A549 (cell line): ENCODE measurements at regions not wholly inside any gene's neighbourhood (a gene's known extent, or its start where the extent isn't known, plus 50 kb on each side); places are given as distances from the start of the nearest gene placed in this dataset.
"Not testable (repeated sequence)": the region's sequence is repeated elsewhere in the genome, so short reads cannot be mapped to it uniquely, and the experiment has no call there.

Experiments
- ATAC-seq, 2 experiments: fragments of 200-7000 bp in 1 of 2; fragments of >200 bp in 1 of 2; cut with Nextera tagmentation in 1 of 2; cut with Tn5 transposase in 1 of 2; 3 replicates each; pipeline versions ENCODE4 v1.8.0 to v1.9.1; 2018 to 2020; ENCODE audit warnings: mild to moderate bottlenecking in 1 of 2, moderate library complexity in 1 of 2
- CTCF ChIA-PET: fragments of 300-600 bp; sonication (Branson Sonifier 250); formaldehyde crosslinking; extraction: SDS; loops from one replicate; lab custom pipeline; 2021; ENCODE audit warnings: antibody characterized with exemption, inconsistent platforms; lab: Yijun Ruan, JAX
- POLR2A ChIA-PET: fragments of 350-600 bp; formaldehyde crosslinking; extraction: SDS; loops from one replicate; lab custom pipeline; 2021; ENCODE audit warnings: antibody characterized with exemption, inconsistent platforms; lab: Yijun Ruan, JAX
- DNase-seq, 2 experiments: peaks; one replicate each; pipeline versions ENCODE4 v3.0.0 to v3.0.0-alpha.2; 2011 to 2016; ENCODE audit warnings: low read depth in 1 of 2, low spot score in 1 of 2
- FAIRE-seq: peaks from 2 replicates; lab custom pipeline; 2011; peaks lifted over from hg19 to GRCh38; lab: Jason Lieb, UNC
- H3K27ac ChIP-seq, 2 experiments: fragments of >200 bp; sonication (Bioruptor Twin); formaldehyde crosslinking; 3 replicates each; pipeline ENCODE4 v1.5.1; 2016 to 2017
- H3K4me1 ChIP-seq: fragments of >200 bp; sonication (Bioruptor Twin); formaldehyde crosslinking; 3 replicates; pipeline ENCODE4 v1.6.1; 2016
- H3K4me2 ChIP-seq: fragments of >200 bp; sonication (Bioruptor Twin); formaldehyde crosslinking; 3 replicates; pipeline ENCODE4 v1.6.1; 2016
- H3K4me3 ChIP-seq: fragments of >200 bp; sonication (Bioruptor Twin); formaldehyde crosslinking; 3 replicates; pipeline ENCODE4 v1.5.1; 2016
- H3K9me3 ChIP-seq: fragments of >200 bp; sonication (Bioruptor Twin); formaldehyde crosslinking; 3 replicates; pipeline ENCODE4 v1.6.1; 2016
- ATOH8 ChIP-seq: fragments of 250-450 bp; sonication (Bioruptor Pico); IDR thresholded peaks from 2 replicates; pipeline ENCODE4 v1.5.0; 2020; ENCODE audit warnings: low read depth, mild to moderate bottlenecking, moderate library complexity
- CBX2 ChIP-seq: fragments of 200-600 bp; sonication (generic); IDR thresholded peaks from 2 replicates; pipeline ENCODE4 v1.6.1; 2016; ENCODE audit warnings: low read depth, mild to moderate bottlenecking, borderline replicate concordance
- CTCF ChIP-seq: fragments of >200 bp; sonication (Bioruptor Twin); formaldehyde crosslinking; IDR thresholded peaks from 3 replicates; pipeline ENCODE4 v1.5.1; 2016
- E2F6 ChIP-seq: IDR thresholded peaks from 2 replicates; pipeline ENCODE4 v1.6.1; 2012; ENCODE audit warnings: low read depth, borderline replicate concordance
- EHF ChIP-seq: fragments of 250-450 bp; sonication (Bioruptor Pico); IDR thresholded peaks from 2 replicates; pipeline ENCODE4 v1.5.0; 2020; ENCODE audit warnings: mild to moderate bottlenecking
- EHMT2 ChIP-seq: fragments of 200-600 bp; sonication (generic); IDR thresholded peaks from 2 replicates; pipeline ENCODE4 v1.6.1; 2016; ENCODE audit warnings: antibody characterized with exemption, low read depth, mild to moderate bottlenecking, moderate library complexity
- FOSL2 ChIP-seq, 2 experiments: fragments of 450-650 bp in 1 of 2; fragments of >200 bp in 1 of 2; sonication (Bioruptor Twin) in 1 of 2; formaldehyde crosslinking; IDR thresholded peaks; 2 replicates each; pipeline versions ENCODE4 v1.5.0 to v1.6.1; 2016 to 2020; ENCODE audit warnings: mild to moderate bottlenecking in 1 of 2, moderate library complexity in 1 of 2
- GATA3 ChIP-seq: IDR thresholded peaks from 2 replicates; pipeline ENCODE4 v1.6.1; 2012; ENCODE audit warnings: borderline replicate concordance
- HDAC2 ChIP-seq: fragments of 200-600 bp; sonication (generic); IDR thresholded peaks from 2 replicates; pipeline ENCODE4 v1.6.1; 2016
- HES2 ChIP-seq: fragments of >200 bp; sonication (Bioruptor Twin); formaldehyde crosslinking; IDR thresholded peaks from 2 replicates; pipeline ENCODE4 v1.6.1; 2016
- HEYL ChIP-seq: fragments of 250-450 bp; sonication (Bioruptor Pico); IDR thresholded peaks from 2 replicates; pipeline ENCODE4 v1.8.0; 2021; ENCODE audit warnings: mild to moderate bottlenecking, moderate library complexity
- JUNB ChIP-seq: fragments of >200 bp; sonication (Bioruptor Twin); formaldehyde crosslinking; IDR thresholded peaks from 2 replicates; pipeline ENCODE4 v1.6.1; 2016
- KDM1A ChIP-seq: fragments of 200-600 bp; sonication (generic); IDR thresholded peaks from 2 replicates; pipeline ENCODE4 v1.6.1; 2016; ENCODE audit warnings: low read depth, mild to moderate bottlenecking
- MAFK ChIP-seq: fragments of 450-650 bp; IDR thresholded peaks from 2 replicates; pipeline ENCODE4 v1.6.1; 2014; ENCODE audit not compliant: partially characterized antibody
- MAZ ChIP-seq: fragments of 150-350 bp; IDR thresholded peaks from 2 replicates; pipeline ENCODE4 v1.6.1; 2014; ENCODE audit warnings: antibody characterized with exemption, low read depth, low read length, borderline replicate concordance
- NFE2L2 ChIP-seq: fragments of 150-350 bp; conservative IDR thresholded peaks from 2 replicates; pipeline ENCODE4 v1.6.1; 2014; ENCODE audit warnings: low read length
- NR3C1 ChIP-seq: fragments of >200 bp; sonication (Bioruptor Twin); formaldehyde crosslinking; IDR thresholded peaks from 3 replicates; pipeline ENCODE4 v1.6.1; 2017
- PBX3 ChIP-seq: IDR thresholded peaks from 2 replicates; pipeline ENCODE4 v1.6.1; 2012
- POLR2AphosphoS2 ChIP-seq: conservative IDR thresholded peaks from 2 replicates; pipeline ENCODE4 v1.6.1; 2012; ENCODE audit warnings: low read length, improper control_type of control experiment, inconsistent platforms
- RAD21 ChIP-seq, 2 experiments: fragments of >200 bp in 1 of 2; sonication (Bioruptor Twin) in 1 of 2; formaldehyde crosslinking in 1 of 2; IDR thresholded peaks in 1 of 2; conservative IDR thresholded peaks in 1 of 2; 2 replicates in 1 of 2; 3 replicates in 1 of 2; pipeline ENCODE4 v1.6.1; 2012 to 2018; ENCODE audit warnings: inconsistent platforms in 1 of 2
- RARB ChIP-seq: fragments of 250-450 bp; sonication (Bioruptor Pico); IDR thresholded peaks from 2 replicates; pipeline ENCODE4 v1.8.0; 2021; ENCODE audit warnings: mild to moderate bottlenecking, moderate library complexity
- RCOR1 ChIP-seq: fragments of 150-350 bp; IDR thresholded peaks from 2 replicates; pipeline ENCODE4 v1.6.1; 2014; ENCODE audit warnings: antibody characterized with exemption, low read length, low read depth
- RNF2 ChIP-seq: fragments of 200-600 bp; sonication (generic); IDR thresholded peaks from 2 replicates; pipeline ENCODE4 v1.6.1; 2016; ENCODE audit warnings: low read depth, mild to moderate bottlenecking, antibody characterized with exemption, moderate library complexity, borderline replicate concordance
- SMC3 ChIP-seq: fragments of >200 bp; sonication (Bioruptor Twin); formaldehyde crosslinking; IDR thresholded peaks from 3 replicates; pipeline ENCODE4 v1.6.1; 2018; ENCODE audit warnings: inconsistent platforms
- SREBF2 ChIP-seq: fragments of 450-650 bp; IDR thresholded peaks from 2 replicates; pipeline ENCODE4 v1.6.1; 2014; ENCODE audit warnings: mild to moderate bottlenecking, moderate library complexity
- ZC3H11A ChIP-seq: fragments of 450-650 bp; IDR thresholded peaks from 2 replicates; pipeline ENCODE4 v1.6.1; 2014; ENCODE audit warnings: antibody characterized with exemption, mild to moderate bottlenecking
- ZNF302 ChIP-seq: fragments of 250-450 bp; sonication (Bioruptor Pico); IDR thresholded peaks from 2 replicates; pipeline ENCODE4 v1.9.0; 2021; ENCODE audit warnings: inconsistent platforms, mild to moderate bottlenecking, moderate library complexity
- WGBS: methylation state at CpG from one replicate; pipeline ENCODE4 v1.1.6; 2017; ENCODE audit errors: missing lambda C conversion rate; 5-methylcytosine and 5-hydroxymethylcytosine counted together

GRCh38 chr1:94755675-94756074, 64.5 kb upstream of the SLC44A3 start (continued):
- no peak for TF ChIP-seq PBX3
- no peak for TF ChIP-seq CBX2
- TF ChIP-seq NFE2L2 = peak; percentile 95
- TF ChIP-seq NR3C1 = no peak
- peak; percentile 93 for TF ChIP-seq MAFK
- TF ChIP-seq SREBF2 = no peak

GRCh38 chr1:94755016-94755415, 65.1 kb upstream of the SLC44A3 start:
- CTCF ChIA-PET, H3K4me2 ChIP-seq, ATAC-seq, H3K9me3 ChIP-seq, DNase-seq, FAIRE-seq, H3K4me3 ChIP-seq, POLR2A ChIA-PET: not testable (repeated sequence)
- WGBS = 92% methylated on average over 3 of the region's 3 CpGs
- Histone ChIP-seq H3K27ac (peak overlapping the region in 1 of 2 experiments; percentile 21; a peak in 1 of 6 replicates), H3K4me1 (peaks cover 19% of the 10 kb centered on the region)

GRCh38 chr1:94754570-94754969, 65.6 kb upstream of the SLC44A3 start:
- FAIRE-seq (no peak), DNase-seq (no peak), ATAC-seq (no peak)
- Histone ChIP-seq H3K4me3 (no peak overlapping the region), H3K4me1 (peaks cover 19% of the 10 kb centered on the region), H3K4me2 (no peak overlapping the region), H3K9me3 (peaks cover under 1% of the 10 kb centered on the region), H3K27ac (peak overlapping the region in 1 of 2 experiments; percentile 21; a peak in 1 of 6 replicates)
- ChIA-PET CTCF (no interaction called here), POLR2A (no interaction called here)
- WGBS = 85% methylated on average over 4 of the region's 4 CpGs
- TF ChIP-seq RARB (CRISPR knock-in tag) (no peak), JUNB (no peak), ZNF302 (CRISPR knock-in tag) (no peak), ZC3H11A (no peak), KDM1A (no peak), RCOR1 (no peak), CTCF (no peak), SMC3 (no peak), HDAC2 (no peak), MAZ (no peak), FOSL2 (IDR thresholded peaks at IDR 0.05) (no peak), FOSL2 (CRISPR knock-in tag; IDR thresholded peaks at IDR 0.05) (no peak), GATA3 (no peak), POLR2AphosphoS2 (no peak), MAFK (no peak), SREBF2 (no peak)

GRCh38 chr1:94754095-94754494, 66.1 kb upstream of the SLC44A3 start:
- ChIA-PET POLR2A (no interaction called here), CTCF (no interaction called here)
- ATAC-seq (no peak), FAIRE-seq (no peak), DNase-seq (no peak)
- WGBS = 79% methylated on average over 2 of the region's 2 CpGs
- H3K4me2 ChIP-seq = peak overlapping the region; percentile 19; the same call in 1 of the 3 replicates
- H3K4me3 ChIP-seq = no peak overlapping the region
- H3K27ac ChIP-seq = peak overlapping the region in 1 of 2 experiments; percentile 40; a peak in 2 of 6 replicates
- H3K9me3 ChIP-seq = peaks cover 4% of the 10 kb centered on the region
- TF ChIP-seq RNF2 = no peak
- no peak for TF ChIP-seq ATOH8 (CRISPR knock-in tag)
- TF ChIP-seq RAD21 (conservative IDR thresholded peaks at IDR 0.05 in 1 of 2, IDR thresholded peaks at IDR 0.05 in 1 of 2) = no peak
- no peak for TF ChIP-seq EHF (CRISPR knock-in tag)
- TF ChIP-seq HEYL (CRISPR knock-in tag) = no peak
- no peak for TF ChIP-seq CTCF
- TF ChIP-seq HES2 = no peak
- no peak for TF ChIP-seq MAFK
- TF ChIP-seq EHMT2 = no peak
- TF ChIP-seq E2F6 = no peak
- no peak for TF ChIP-seq ZNF302 (CRISPR knock-in tag)
- peaks cover 19% of the 10 kb centered on the region for H3K4me1 ChIP-seq
